SK-N-SH (cell line): ENCODE measurements at regions not wholly inside any gene's neighbourhood (a gene's known extent, or its start where the extent isn't known, plus 50 kb on each side); places are given as distances from the start of the nearest gene placed in this dataset.

ENCODE experiments used
- CTCF ChIA-PET: fragments of 300-600, 350-600 bp; formaldehyde crosslinking; extraction: SDS; loops from one replicate; lab custom pipeline; 2021; lab: Yijun Ruan, JAX
- POLR2A ChIA-PET: fragments of 350-600 bp; sonication (Branson Sonifier 250); formaldehyde crosslinking; extraction: SDS; loops from one replicate; lab custom pipeline; 2020; ENCODE audit warnings: antibody characterized with exemption, inconsistent platforms; lab: Yijun Ruan, JAX
- DNase-seq: peaks from one replicate; pipeline ENCODE4 v3.0.0; 2012
- H2AFZ ChIP-seq: fragments of 200-600 bp; sonication (generic); 2 replicates; pipeline ENCODE4 v1.8.1; 2016; ENCODE audit warnings: antibody characterized with exemption, mild to moderate bottlenecking, low read depth
- H3F3A ChIP-seq: fragments of 200-600 bp; sonication (generic); replicated peaks from 2 replicates; pipeline ENCODE3; 2016; ENCODE audit warnings: antibody characterized with exemption, mild to moderate bottlenecking; ENCODE audit not compliant: insufficient read depth
- H3K27ac ChIP-seq, 2 experiments: fragments of 200-500 bp in 1 of 2; fragments of 200-600 bp in 1 of 2; sonication (Bioruptor generic) in 1 of 2; sonication (generic), shearing (Covaris generic) in 1 of 2; 2 replicates each; pipeline versions ENCODE4 v1.5.1 to v1.6.1; 2014 to 2016; ENCODE audit warnings: low read depth in 2 of 2, inconsistent platforms in 1 of 2, low read length in 1 of 2, mild to moderate bottlenecking in 1 of 2, mixed read lengths in 1 of 2
- H3K27me3 ChIP-seq: fragments of 200-600 bp; sonication (generic), shearing (Covaris generic); 2 replicates; pipeline ENCODE4 v1.6.1; 2016; ENCODE audit warnings: mixed run types; ENCODE audit not compliant: insufficient read depth
- H3K36me3 ChIP-seq, 2 experiments: fragments of 200-500 bp in 1 of 2; fragments of 200-600 bp in 1 of 2; sonication (Bioruptor generic) in 1 of 2; sonication (generic) in 1 of 2; replicated peaks in 1 of 2; 2 replicates each; pipeline versions ENCODE3 to v1.5.1; 2014 to 2016; ENCODE audit warnings: low read length in 1 of 2, mild to moderate bottlenecking in 1 of 2; ENCODE audit not compliant: insufficient read depth in 2 of 2, control insufficient read depth in 1 of 2
- H3K4me1 ChIP-seq, 2 experiments: fragments of 200-500 bp in 1 of 2; fragments of 200-600 bp in 1 of 2; sonication (Bioruptor generic) in 1 of 2; sonication (generic), shearing (Covaris generic) in 1 of 2; 2 replicates each; pipeline versions ENCODE4 v1.5.1 to v1.6.1; 2014 to 2016; ENCODE audit warnings: low read depth in 1 of 2, low read length in 1 of 2, mixed run types in 1 of 2; ENCODE audit not compliant: insufficient read depth in 2 of 2, control insufficient read depth in 1 of 2
- H3K4me2 ChIP-seq: fragments of 200-600 bp; sonication (generic), shearing (Covaris generic); 2 replicates; pipeline ENCODE4 v1.6.1; 2017; ENCODE audit warnings: mixed run types
- H3K4me3 ChIP-seq, 2 experiments: fragments of 200-500 bp in 1 of 2; fragments of 200-600 bp in 1 of 2; sonication (Bioruptor generic) in 1 of 2; sonication (generic), shearing (Covaris generic) in 1 of 2; 2 replicates each; pipeline versions ENCODE4 v1.5.1 to v1.8.1; 2014 to 2016; ENCODE audit warnings: low read depth in 2 of 2, inconsistent platforms in 1 of 2, low read length in 1 of 2, mild to moderate bottlenecking in 1 of 2, mixed read lengths in 1 of 2, moderate library complexity in 1 of 2
- H3K79me2 ChIP-seq: fragments of 200-600 bp; sonication (generic); 2 replicates; pipeline ENCODE4 v1.8.1; 2017; ENCODE audit warnings: mild to moderate bottlenecking; ENCODE audit not compliant: insufficient read depth
- H3K9ac ChIP-seq: fragments of 200-600 bp; sonication (generic); 2 replicates; pipeline ENCODE4 v1.6.1; 2017; ENCODE audit warnings: mixed run types
- H3K9me2 ChIP-seq: fragments of 200-600 bp; sonication (generic); 2 replicates; pipeline ENCODE4 v1.6.1; 2017; ENCODE audit warnings: mixed run types
- H3K9me3 ChIP-seq: fragments of 200-600 bp; sonication (generic); 2 replicates; pipeline ENCODE4 v1.6.1; 2017; ENCODE audit warnings: mixed run types, mild to moderate bottlenecking, moderate library complexity
- H4K20me1 ChIP-seq: fragments of 200-600 bp; sonication (generic); 2 replicates; pipeline ENCODE4 v1.6.1; 2017; ENCODE audit warnings: mild to moderate bottlenecking, mixed run types; ENCODE audit not compliant: insufficient read depth
- CTCF ChIP-seq: fragments of 200-600 bp; sonication (generic); IDR thresholded peaks from 2 replicates; pipeline ENCODE4 v1.6.1; 2017; ENCODE audit warnings: antibody characterized with exemption, mild to moderate bottlenecking, moderate library complexity
- FOSL2 ChIP-seq: IDR thresholded peaks from 2 replicates; pipeline ENCODE4 v1.4.0; 2012; ENCODE audit warnings: low read depth, mild to moderate bottlenecking, moderate library complexity, borderline replicate concordance
- FOXJ3 ChIP-seq: sonication (generic); formaldehyde crosslinking; IDR thresholded peaks from 2 replicates; pipeline ENCODE4 v1.5.1; 2020; ENCODE audit warnings: mild to moderate bottlenecking, missing genetic modification reagents
- GABPA ChIP-seq: IDR thresholded peaks from 2 replicates; pipeline ENCODE4 v1.4.0; 2012; ENCODE audit warnings: low read depth, mild to moderate bottlenecking
- IRF3 ChIP-seq: fragments of 150-350 bp; IDR thresholded peaks from 2 replicates; pipeline ENCODE4 v1.6.1; 2016; ENCODE audit warnings: mild to moderate bottlenecking, low read depth, low read length
- JUND ChIP-seq: IDR thresholded peaks from 2 replicates; pipeline ENCODE4 v1.4.0; 2012
- MAX ChIP-seq: IDR thresholded peaks from 2 replicates; pipeline ENCODE4 v1.4.0; 2012; ENCODE audit warnings: low read depth
- MEF2A ChIP-seq: IDR thresholded peaks from 2 replicates; pipeline ENCODE4 v1.4.0; 2012; ENCODE audit warnings: low read depth, borderline replicate concordance
- MXI1 ChIP-seq: IDR thresholded peaks from 2 replicates; pipeline ENCODE4 v1.6.1; 2012; ENCODE audit warnings: mild to moderate bottlenecking, low read depth, low read length, improper control_type of control experiment
- POLR2AphosphoS5 ChIP-seq: IDR thresholded peaks from 2 replicates; pipeline ENCODE4 v1.6.1; 2012; ENCODE audit warnings: low read depth, low read length
- RAD21 ChIP-seq: IDR thresholded peaks from 2 replicates; pipeline ENCODE4 v1.6.1; 2012; ENCODE audit warnings: mild to moderate bottlenecking, low read length
- RFX5 ChIP-seq: IDR thresholded peaks from 2 replicates; pipeline ENCODE4 v1.6.1; 2012; ENCODE audit warnings: mild to moderate bottlenecking, improper control_type of control experiment, low read length
- TAF1 ChIP-seq: IDR thresholded peaks from 2 replicates; pipeline ENCODE4 v1.6.1; 2012; ENCODE audit warnings: low read depth, mild to moderate bottlenecking, low read length, moderate library complexity, borderline replicate concordance
- TEAD4 ChIP-seq: IDR thresholded peaks from 2 replicates; pipeline ENCODE4 v1.4.0; 2012; ENCODE audit warnings: mild to moderate bottlenecking, borderline replicate concordance; ENCODE audit not compliant: insufficient read depth
- WGBS: methylation state at CpG from one replicate; pipeline ENCODE4 v1.1.6; 2017; ENCODE audit warnings: low lambda C conversion rate; 5-methylcytosine and 5-hydroxymethylcytosine counted together
- TF ChIP-seq, protein P1 (sequence below): IDR thresholded peaks from 2 replicates; pipeline ENCODE4 v1.4.0; 2012; ENCODE audit warnings: low read depth, borderline replicate concordance

DNA sequence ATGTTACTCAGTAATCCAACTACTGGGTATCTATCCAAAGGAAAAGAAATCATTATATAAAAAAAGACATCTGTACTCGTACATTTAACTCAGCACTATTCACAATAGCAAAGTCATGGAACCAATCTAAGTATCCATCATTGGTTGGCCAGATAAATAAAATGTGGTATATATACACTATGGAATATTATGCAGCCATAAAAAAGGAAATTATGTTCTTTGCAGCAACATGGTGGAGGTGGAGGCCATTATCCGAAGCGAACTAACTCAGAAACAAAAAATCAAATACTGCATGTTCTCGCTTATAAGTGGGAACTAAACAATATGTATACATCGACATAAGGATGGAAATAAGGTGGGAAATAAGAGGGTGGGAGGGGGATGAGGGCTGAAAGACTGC is 56.2 kb upstream of the ANTXRL start:
- no peak overlapping the region for H2AFZ ChIP-seq
- H3K4me2 ChIP-seq = no peak overlapping the region
- no peaks in the 10 kb centered on the region for H3K9me3 ChIP-seq
- H3K27me3 ChIP-seq = no peaks in the 10 kb centered on the region
- CTCF ChIA-PET = interaction anchor here (1.9 to 8.4 kb wide), 4 partner anchors 12 to 35 kb away, joined by 16 to 136 read pairs (median 31); no protein-coding TSS in a partner anchor
- DNase-seq = no peak
- H3K79me2 ChIP-seq = no peaks in the 10 kb centered on the region
- no peaks in the 10 kb centered on the region for H3K9me2 ChIP-seq
- no peak overlapping the region for H3K9ac ChIP-seq
- WGBS = 59% methylated on average over 5 of the region's 5 CpGs
- H3F3A ChIP-seq = no peaks in the 10 kb centered on the region
- no peaks in the 10 kb centered on the region for H4K20me1 ChIP-seq
- no peak overlapping the region for H3K27ac ChIP-seq
- peaks cover 0 to 13% of the 10 kb centered on the region in 2 experiments; a peak in 1 of 4 replicates for H3K4me1 ChIP-seq
- POLR2A ChIA-PET = no interaction called here
- TF ChIP-seq RAD21 = no peak
- TF ChIP-seq IRF3 = no peak
- no peak for TF ChIP-seq FOXJ3
- no peak for TF ChIP-seq MEF2A
- no peak for TF ChIP-seq RFX5
- TF ChIP-seq, protein P1, sequence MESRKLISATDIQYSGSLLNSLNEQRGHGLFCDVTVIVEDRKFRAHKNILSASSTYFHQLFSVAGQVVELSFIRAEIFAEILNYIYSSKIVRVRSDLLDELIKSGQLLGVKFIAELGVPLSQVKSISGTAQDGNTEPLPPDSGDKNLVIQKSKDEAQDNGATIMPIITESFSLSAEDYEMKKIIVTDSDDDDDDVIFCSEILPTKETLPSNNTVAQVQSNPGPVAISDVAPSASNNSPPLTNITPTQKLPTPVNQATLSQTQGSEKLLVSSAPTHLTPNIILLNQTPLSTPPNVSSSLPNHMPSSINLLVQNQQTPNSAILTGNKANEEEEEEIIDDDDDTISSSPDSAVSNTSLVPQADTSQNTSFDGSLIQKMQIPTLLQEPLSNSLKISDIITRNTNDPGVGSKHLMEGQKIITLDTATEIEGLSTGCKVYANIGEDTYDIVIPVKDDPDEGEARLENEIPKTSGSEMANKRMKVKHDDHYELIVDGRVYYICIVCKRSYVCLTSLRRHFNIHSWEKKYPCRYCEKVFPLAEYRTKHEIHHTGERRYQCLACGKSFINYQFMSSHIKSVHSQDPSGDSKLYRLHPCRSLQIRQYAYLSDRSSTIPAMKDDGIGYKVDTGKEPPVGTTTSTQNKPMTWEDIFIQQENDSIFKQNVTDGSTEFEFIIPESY = no peak
- TF ChIP-seq CTCF = no peak
- no peak for TF ChIP-seq FOSL2
- no peak for TF ChIP-seq MXI1
- TF ChIP-seq GABPA = no peak
- no peak for TF ChIP-seq TEAD4
- no peak for TF ChIP-seq MAX
- no peak for TF ChIP-seq TAF1
- no peak for TF ChIP-seq POLR2AphosphoS5
- TF ChIP-seq JUND = no peak
- H3K4me3 ChIP-seq = no peak overlapping the region
- H3K36me3 ChIP-seq = no peaks in the 10 kb centered on the region
